Stimulated activated CD4-positive, alpha-beta T cell treated with anti-CD3 and anti-CD28 coated beads, Interleukin-12 subunit alpha, Interleukin-12 subunit beta, amount 100 ng/mL, for 24 hours (primary cell): ENCODE measurements at regions not wholly inside any gene's neighbourhood (a gene's known extent, or its start where the extent isn't known, plus 50 kb on each side); places are given as distances from the start of the nearest gene placed in this dataset.
"Not testable (repeated sequence)": the region's sequence is repeated elsewhere in the genome, so short reads cannot be mapped to it uniquely, and the experiment has no call there.

Source experiments
- DNase-seq, 2 experiments: peaks; one replicate each; pipeline ENCODE4 v3.0.0-alpha.2; 2020; ENCODE audit warnings: low read depth in 2 of 2

GRCh38 chr4:66439508-66439907, 769.2 kb upstream of the EPHA5 start:
- DNase-seq = no peak

- DNase-seq = no peak
Observed at GRCh38 chr4:66433706-66434105, 763.4 kb upstream of the EPHA5 start.

GRCh38 chr4:66430856-66431255, 760.6 kb upstream of the EPHA5 start:
- DNase-seq = no peak

GRCh38 chr4:66429276-66429675, 759.0 kb upstream of the EPHA5 start:
- no peak for DNase-seq

GRCh38 chr4:66416425-66416824, 746.1 kb upstream of the EPHA5 start:
- DNase-seq = no peak

- no peak for DNase-seq
Observed at GRCh38 chr4:66404141-66404540, 733.9 kb upstream of the EPHA5 start.

- DNase-seq = no peak
Observed at GRCh38 chr4:66376921-66377320, 706.6 kb upstream of the EPHA5 start.

- no peak for DNase-seq
Observed at GRCh38 chr4:66376396-66376795, 706.1 kb upstream of the EPHA5 start.

GRCh38 chr4:66373268-66373667, 703.0 kb upstream of the EPHA5 start:
- no peak for DNase-seq

- DNase-seq = no peak
Observed at GRCh38 chr4:66372706-66373105, 702.4 kb upstream of the EPHA5 start.

GRCh38 chr4:66367043-66367660, 696.9 kb upstream of the EPHA5 start:
- DNase-seq = no peak

- not testable (repeated sequence) for DNase-seq
Observed at GRCh38 chr4:66360395-66360794, 690.1 kb upstream of the EPHA5 start.

- DNase-seq = no peak
Observed at GRCh38 chr4:66357316-66357715, 687.0 kb upstream of the EPHA5 start.

- no peak for DNase-seq
Observed at GRCh38 chr4:66355328-66355727, 685.0 kb upstream of the EPHA5 start.

- DNase-seq = no peak
Observed at GRCh38 chr4:66351761-66352160, 681.5 kb upstream of the EPHA5 start.

GRCh38 chr4:66340286-66340893, 670.1 kb upstream of the EPHA5 start:
- DNase-seq = no peak

- DNase-seq = no peak
Observed at GRCh38 chr4:66339007-66339406, 668.7 kb upstream of the EPHA5 start.

GRCh38 chr4:66331761-66332160, 661.5 kb upstream of the EPHA5 start:
- DNase-seq = no peak

GRCh38 chr4:66330125-66330524, 659.8 kb upstream of the EPHA5 start:
- DNase-seq = no peak

GRCh38 chr4:66328803-66329574, 658.7 kb upstream of the EPHA5 start:
- no peak for DNase-seq

GRCh38 chr4:66307641-66308438, 637.6 kb upstream of the EPHA5 start:
- no peak for DNase-seq

GRCh38 chr4:66300336-66300934, 630.1 kb upstream of the EPHA5 start:
- no peak for DNase-seq
